ENCODE measurements at regions not wholly inside any gene's neighbourhood (a gene's known extent, or its start where the extent isn't known, plus 50 kb on each side); places are given as distances from the start of the nearest gene placed in this dataset.

DNA sequence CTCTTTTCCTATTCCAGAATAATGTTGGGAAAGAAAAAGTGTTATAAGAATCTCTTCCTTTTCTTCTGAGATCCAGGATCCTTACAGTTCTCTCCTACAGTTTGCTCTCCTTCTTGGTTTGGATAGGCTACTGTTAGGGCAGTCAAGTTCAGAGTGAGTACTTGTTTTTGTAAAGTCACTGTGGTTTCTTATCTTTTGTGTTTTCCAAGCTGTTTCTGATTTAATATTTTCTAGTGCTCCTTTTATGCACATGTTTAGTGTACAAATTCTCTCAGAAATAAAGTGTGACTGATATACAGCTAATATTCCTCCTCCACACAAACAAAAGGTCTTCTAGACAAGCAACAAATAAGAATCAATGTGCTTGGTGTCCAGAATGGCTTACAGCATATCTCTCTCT is 107.7 kb downstream of the BACH1 start:
- TF ChIP-seq, protein P1, sequence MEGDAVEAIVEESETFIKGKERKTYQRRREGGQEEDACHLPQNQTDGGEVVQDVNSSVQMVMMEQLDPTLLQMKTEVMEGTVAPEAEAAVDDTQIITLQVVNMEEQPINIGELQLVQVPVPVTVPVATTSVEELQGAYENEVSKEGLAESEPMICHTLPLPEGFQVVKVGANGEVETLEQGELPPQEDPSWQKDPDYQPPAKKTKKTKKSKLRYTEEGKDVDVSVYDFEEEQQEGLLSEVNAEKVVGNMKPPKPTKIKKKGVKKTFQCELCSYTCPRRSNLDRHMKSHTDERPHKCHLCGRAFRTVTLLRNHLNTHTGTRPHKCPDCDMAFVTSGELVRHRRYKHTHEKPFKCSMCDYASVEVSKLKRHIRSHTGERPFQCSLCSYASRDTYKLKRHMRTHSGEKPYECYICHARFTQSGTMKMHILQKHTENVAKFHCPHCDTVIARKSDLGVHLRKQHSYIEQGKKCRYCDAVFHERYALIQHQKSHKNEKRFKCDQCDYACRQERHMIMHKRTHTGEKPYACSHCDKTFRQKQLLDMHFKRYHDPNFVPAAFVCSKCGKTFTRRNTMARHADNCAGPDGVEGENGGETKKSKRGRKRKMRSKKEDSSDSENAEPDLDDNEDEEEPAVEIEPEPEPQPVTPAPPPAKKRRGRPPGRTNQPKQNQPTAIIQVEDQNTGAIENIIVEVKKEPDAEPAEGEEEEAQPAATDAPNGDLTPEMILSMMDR (tag by site-specific recombination; IDR thresholded peaks at IDR 0.05), result no peak
- TF ChIP-seq ZNF658 (tag by site-specific recombination; IDR thresholded peaks at IDR 0.05) (no peak), ZNF747 (tag by site-specific recombination; IDR thresholded peaks at IDR 0.05) (no peak), HOXC10 (CRISPR knock-in tag; IDR thresholded peaks at IDR 0.05) (no peak), ZNF239 (tag by site-specific recombination; IDR thresholded peaks at IDR 0.05) (no peak), ZNF292 (tag by site-specific recombination; IDR thresholded peaks at IDR 0.05; ENCODE audit: borderline replicate concordance, low read depth) (no peak)
- TF ChIP-seq, protein P2, sequence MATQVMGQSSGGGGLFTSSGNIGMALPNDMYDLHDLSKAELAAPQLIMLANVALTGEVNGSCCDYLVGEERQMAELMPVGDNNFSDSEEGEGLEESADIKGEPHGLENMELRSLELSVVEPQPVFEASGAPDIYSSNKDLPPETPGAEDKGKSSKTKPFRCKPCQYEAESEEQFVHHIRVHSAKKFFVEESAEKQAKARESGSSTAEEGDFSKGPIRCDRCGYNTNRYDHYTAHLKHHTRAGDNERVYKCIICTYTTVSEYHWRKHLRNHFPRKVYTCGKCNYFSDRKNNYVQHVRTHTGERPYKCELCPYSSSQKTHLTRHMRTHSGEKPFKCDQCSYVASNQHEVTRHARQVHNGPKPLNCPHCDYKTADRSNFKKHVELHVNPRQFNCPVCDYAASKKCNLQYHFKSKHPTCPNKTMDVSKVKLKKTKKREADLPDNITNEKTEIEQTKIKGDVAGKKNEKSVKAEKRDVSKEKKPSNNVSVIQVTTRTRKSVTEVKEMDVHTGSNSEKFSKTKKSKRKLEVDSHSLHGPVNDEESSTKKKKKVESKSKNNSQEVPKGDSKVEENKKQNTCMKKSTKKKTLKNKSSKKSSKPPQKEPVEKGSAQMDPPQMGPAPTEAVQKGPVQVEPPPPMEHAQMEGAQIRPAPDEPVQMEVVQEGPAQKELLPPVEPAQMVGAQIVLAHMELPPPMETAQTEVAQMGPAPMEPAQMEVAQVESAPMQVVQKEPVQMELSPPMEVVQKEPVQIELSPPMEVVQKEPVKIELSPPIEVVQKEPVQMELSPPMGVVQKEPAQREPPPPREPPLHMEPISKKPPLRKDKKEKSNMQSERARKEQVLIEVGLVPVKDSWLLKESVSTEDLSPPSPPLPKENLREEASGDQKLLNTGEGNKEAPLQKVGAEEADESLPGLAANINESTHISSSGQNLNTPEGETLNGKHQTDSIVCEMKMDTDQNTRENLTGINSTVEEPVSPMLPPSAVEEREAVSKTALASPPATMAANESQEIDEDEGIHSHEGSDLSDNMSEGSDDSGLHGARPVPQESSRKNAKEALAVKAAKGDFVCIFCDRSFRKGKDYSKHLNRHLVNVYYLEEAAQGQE (tag by site-specific recombination; IDR thresholded peaks at IDR 0.05), result no peak
- TF ChIP-seq, protein P3, sequence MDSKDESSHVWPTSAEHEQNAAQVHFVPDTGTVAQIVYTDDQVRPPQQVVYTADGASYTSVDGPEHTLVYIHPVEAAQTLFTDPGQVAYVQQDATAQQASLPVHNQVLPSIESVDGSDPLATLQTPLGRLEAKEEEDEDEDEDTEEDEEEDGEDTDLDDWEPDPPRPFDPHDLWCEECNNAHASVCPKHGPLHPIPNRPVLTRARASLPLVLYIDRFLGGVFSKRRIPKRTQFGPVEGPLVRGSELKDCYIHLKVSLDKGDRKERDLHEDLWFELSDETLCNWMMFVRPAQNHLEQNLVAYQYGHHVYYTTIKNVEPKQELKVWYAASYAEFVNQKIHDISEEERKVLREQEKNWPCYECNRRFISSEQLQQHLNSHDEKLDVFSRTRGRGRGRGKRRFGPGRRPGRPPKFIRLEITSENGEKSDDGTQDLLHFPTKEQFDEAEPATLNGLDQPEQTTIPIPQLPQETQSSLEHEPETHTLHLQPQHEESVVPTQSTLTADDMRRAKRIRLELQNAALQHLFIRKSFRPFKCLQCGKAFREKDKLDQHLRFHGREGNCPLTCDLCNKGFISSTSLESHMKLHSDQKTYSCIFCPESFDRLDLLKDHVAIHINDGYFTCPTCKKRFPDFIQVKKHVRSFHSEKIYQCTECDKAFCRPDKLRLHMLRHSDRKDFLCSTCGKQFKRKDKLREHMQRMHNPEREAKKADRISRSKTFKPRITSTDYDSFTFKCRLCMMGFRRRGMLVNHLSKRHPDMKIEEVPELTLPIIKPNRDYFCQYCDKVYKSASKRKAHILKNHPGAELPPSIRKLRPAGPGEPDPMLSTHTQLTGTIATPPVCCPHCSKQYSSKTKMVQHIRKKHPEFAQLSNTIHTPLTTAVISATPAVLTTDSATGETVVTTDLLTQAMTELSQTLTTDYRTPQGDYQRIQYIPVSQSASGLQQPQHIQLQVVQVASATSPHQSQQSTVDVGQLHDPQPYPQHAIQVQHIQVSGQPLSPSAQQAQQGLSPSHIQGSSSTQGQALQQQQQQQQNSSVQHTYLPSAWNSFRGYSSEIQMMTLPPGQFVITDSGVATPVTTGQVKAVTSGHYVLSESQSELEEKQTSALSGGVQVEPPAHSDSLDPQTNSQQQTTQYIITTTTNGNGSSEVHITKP (tag by site-specific recombination; IDR thresholded peaks at IDR 0.05), result no peak

All from HEK293 (cell line).